ENCODE measurements at regions not wholly inside any gene's neighbourhood (a gene's known extent, or its start where the extent isn't known, plus 50 kb on each side); places are given as distances from the start of the nearest gene placed in this dataset.
"Not testable (repeated sequence)": the region's sequence is repeated elsewhere in the genome, so short reads cannot be mapped to it uniquely, and the experiment has no call there.

DNA sequence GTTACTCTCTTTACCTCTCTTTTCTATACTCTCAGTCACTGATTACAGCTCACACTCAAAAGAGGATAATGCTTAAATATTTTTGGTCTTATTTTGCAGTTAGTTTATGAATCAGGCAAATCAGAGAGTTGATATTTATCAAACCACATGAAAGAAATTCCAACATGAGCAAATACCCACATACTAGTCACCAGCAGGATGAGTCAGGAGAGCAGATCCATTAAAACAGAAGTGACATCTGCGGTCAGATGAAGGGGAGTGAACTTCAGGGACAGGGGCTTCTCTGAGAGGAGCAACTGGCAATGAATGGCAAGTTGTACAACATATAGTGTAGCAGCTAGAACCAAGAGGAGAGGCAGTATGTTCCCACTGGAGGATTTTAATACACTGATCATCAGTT is 258.7 kb downstream of the SYT10 start:
- no peak for DNase-seq (ENCODE audit: low spot score)
- intact Hi-C loops (cut with micrococcal nuclease): no loop called here
- Mint-ChIP-seq H3K36me3 (ENCODE audit: low read depth) (no peaks in the 10 kb centered on the region), H3K4me3 (no peak overlapping the region), H3K4me1 (ENCODE audit: low read depth) (no peaks in the 10 kb centered on the region), H3K27ac (no peak overlapping the region), H3K9me3 (peaks cover 8% of the 10 kb centered on the region), H3K27me3 (ENCODE audit: insufficient read depth) (no peaks in the 10 kb centered on the region)

- H3K4me3 Mint-ChIP-seq; H3K27me3 Mint-ChIP-seq (ENCODE audit: insufficient read depth); H3K4me1 Mint-ChIP-seq (ENCODE audit: low read depth); H3K27ac Mint-ChIP-seq; DNase-seq (ENCODE audit: low spot score); H3K36me3 Mint-ChIP-seq (ENCODE audit: low read depth); intact Hi-C loops (cut with micrococcal nuclease): not testable (repeated sequence)
- peaks cover 29% of the 10 kb centered on the region for H3K9me3 Mint-ChIP-seq
These were observed 269.7 kb upstream of the PKP2 start for GRCh38 chr12:33166260-33166659.

GRCh38 chr12:33156042-33156441 is 259.5 kb upstream of the PKP2 start:
- no peaks in the 10 kb centered on the region for H3K4me1 Mint-ChIP-seq (ENCODE audit: low read depth)
- no peak overlapping the region for H3K27ac Mint-ChIP-seq
- H3K36me3 Mint-ChIP-seq (ENCODE audit: low read depth): no peaks in the 10 kb centered on the region
- H3K9me3 Mint-ChIP-seq: no peaks in the 10 kb centered on the region
- H3K27me3 Mint-ChIP-seq (ENCODE audit: insufficient read depth): no peaks in the 10 kb centered on the region
- intact Hi-C loops (cut with micrococcal nuclease): no loop called here
- DNase-seq (ENCODE audit: low spot score): no peak
- H3K4me3 Mint-ChIP-seq: no peak overlapping the region

GRCh38 chr12:33147292-33147691 is 250.7 kb upstream of the PKP2 start:
- H3K27ac Mint-ChIP-seq; H3K9me3 Mint-ChIP-seq; H3K27me3 Mint-ChIP-seq (ENCODE audit: insufficient read depth); H3K4me1 Mint-ChIP-seq (ENCODE audit: low read depth); H3K4me3 Mint-ChIP-seq; H3K36me3 Mint-ChIP-seq (ENCODE audit: low read depth); intact Hi-C loops (cut with micrococcal nuclease); DNase-seq (ENCODE audit: low spot score): not testable (repeated sequence)

DNA sequence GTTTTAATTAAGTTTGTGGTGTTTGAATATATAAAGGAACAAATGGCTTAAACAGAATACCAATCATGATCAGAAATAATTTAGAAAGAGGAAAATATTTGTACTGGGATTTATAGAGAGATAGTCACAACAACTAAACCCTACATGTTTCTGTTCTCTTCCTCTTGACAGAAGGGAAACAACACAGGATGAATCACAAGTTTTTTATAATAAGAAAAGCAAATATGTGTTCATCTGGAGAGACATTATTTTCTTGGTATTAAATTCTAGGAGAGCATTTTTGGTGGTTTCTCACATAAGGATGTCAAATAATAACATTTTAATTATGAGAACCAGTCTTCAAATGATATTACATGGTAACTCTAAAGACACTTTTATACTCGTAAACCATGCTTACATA is 232.9 kb upstream of the PKP2 start:
- no peak overlapping the region for H3K27ac Mint-ChIP-seq
- H3K36me3 Mint-ChIP-seq (ENCODE audit: low read depth): no peaks in the 10 kb centered on the region
- H3K9me3 Mint-ChIP-seq: no peaks in the 10 kb centered on the region
- no peaks in the 10 kb centered on the region for H3K4me1 Mint-ChIP-seq (ENCODE audit: low read depth)
- intact Hi-C loops (cut with micrococcal nuclease): no loop called here
- H3K4me3 Mint-ChIP-seq: no peak overlapping the region
- H3K27me3 Mint-ChIP-seq (ENCODE audit: insufficient read depth): no peaks in the 10 kb centered on the region
- DNase-seq (ENCODE audit: low spot score): no peak

- DNase-seq (ENCODE audit: low spot score): no peak
- no peak overlapping the region for H3K4me3 Mint-ChIP-seq
- H3K4me1 Mint-ChIP-seq (ENCODE audit: low read depth): no peaks in the 10 kb centered on the region
- no peaks in the 10 kb centered on the region for H3K36me3 Mint-ChIP-seq (ENCODE audit: low read depth)
- no peaks in the 10 kb centered on the region for H3K9me3 Mint-ChIP-seq
- H3K27me3 Mint-ChIP-seq (ENCODE audit: insufficient read depth): no peaks in the 10 kb centered on the region
- intact Hi-C loops (cut with micrococcal nuclease): no loop called here
- no peak overlapping the region for H3K27ac Mint-ChIP-seq
These were observed 229.2 kb upstream of the PKP2 start for GRCh38 chr12:33125755-33126154.

GRCh38 chr12:33116284-33116683 is 219.7 kb upstream of the PKP2 start:
- no peak for DNase-seq (ENCODE audit: low spot score)
- intact Hi-C loops (cut with micrococcal nuclease): no loop called here
- H3K4me1 Mint-ChIP-seq (ENCODE audit: low read depth): no peaks in the 10 kb centered on the region
- no peak overlapping the region for H3K4me3 Mint-ChIP-seq
- H3K27ac Mint-ChIP-seq: no peak overlapping the region
- no peaks in the 10 kb centered on the region for H3K9me3 Mint-ChIP-seq
- no peaks in the 10 kb centered on the region for H3K27me3 Mint-ChIP-seq (ENCODE audit: insufficient read depth)
- no peaks in the 10 kb centered on the region for H3K36me3 Mint-ChIP-seq (ENCODE audit: low read depth)

DNA sequence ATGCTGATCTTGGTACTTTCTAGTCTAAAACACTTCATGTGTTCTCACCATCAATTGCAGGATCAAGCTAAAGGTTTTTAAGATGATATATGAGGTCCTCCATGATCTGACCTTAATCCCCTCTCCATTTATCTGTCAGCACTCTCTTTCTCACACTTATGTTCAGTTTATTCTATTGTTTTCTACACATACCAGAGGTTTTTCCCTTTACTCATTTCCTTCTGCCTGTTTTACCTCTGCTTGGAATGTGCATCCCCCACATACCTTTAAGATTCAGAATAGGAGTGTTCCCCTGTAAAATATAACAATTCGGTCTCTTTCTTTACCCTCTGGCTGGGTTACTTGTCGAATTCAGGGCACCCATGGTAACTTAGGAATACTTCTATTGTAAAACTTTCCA is 219.1 kb upstream of the PKP2 start:
- no peak for DNase-seq (ENCODE audit: low spot score)
- H3K27ac Mint-ChIP-seq: no peak overlapping the region
- H3K9me3 Mint-ChIP-seq: no peaks in the 10 kb centered on the region
- H3K36me3 Mint-ChIP-seq (ENCODE audit: low read depth): no peaks in the 10 kb centered on the region
- no peaks in the 10 kb centered on the region for H3K4me1 Mint-ChIP-seq (ENCODE audit: low read depth)
- intact Hi-C loops (cut with micrococcal nuclease): no loop called here
- H3K4me3 Mint-ChIP-seq: no peak overlapping the region
- no peaks in the 10 kb centered on the region for H3K27me3 Mint-ChIP-seq (ENCODE audit: insufficient read depth)

- no peak for DNase-seq (ENCODE audit: low spot score)
- Mint-ChIP-seq H3K4me3 (no peak overlapping the region), H3K9me3 (no peaks in the 10 kb centered on the region), H3K27ac (no peak overlapping the region), H3K27me3 (ENCODE audit: insufficient read depth) (no peaks in the 10 kb centered on the region), H3K36me3 (ENCODE audit: low read depth) (no peaks in the 10 kb centered on the region), H3K4me1 (ENCODE audit: low read depth) (no peaks in the 10 kb centered on the region)
- intact Hi-C loops (cut with micrococcal nuclease): no loop called here
These were observed 215.3 kb upstream of the PKP2 start for GRCh38 chr12:33111850-33112249.

GRCh38 chr12:33107827-33108226 is 211.2 kb upstream of the PKP2 start:
- DNase-seq (ENCODE audit: low spot score); intact Hi-C loops (cut with micrococcal nuclease); H3K4me1 Mint-ChIP-seq (ENCODE audit: low read depth); H3K4me3 Mint-ChIP-seq; H3K27ac Mint-ChIP-seq; H3K9me3 Mint-ChIP-seq; H3K36me3 Mint-ChIP-seq (ENCODE audit: low read depth); H3K27me3 Mint-ChIP-seq (ENCODE audit: insufficient read depth): not testable (repeated sequence)

GRCh38 chr12:33093534-33093933 is 197.0 kb upstream of the PKP2 start:
- H3K4me1 Mint-ChIP-seq (ENCODE audit: low read depth): no peaks in the 10 kb centered on the region
- H3K9me3 Mint-ChIP-seq: peaks cover 3% of the 10 kb centered on the region
- DNase-seq (ENCODE audit: low spot score): no peak
- intact Hi-C loops (cut with micrococcal nuclease): no loop called here
- no peak overlapping the region for H3K4me3 Mint-ChIP-seq
- H3K27me3 Mint-ChIP-seq (ENCODE audit: insufficient read depth): no peaks in the 10 kb centered on the region
- no peak overlapping the region for H3K27ac Mint-ChIP-seq
- no peaks in the 10 kb centered on the region for H3K36me3 Mint-ChIP-seq (ENCODE audit: low read depth)

DNA sequence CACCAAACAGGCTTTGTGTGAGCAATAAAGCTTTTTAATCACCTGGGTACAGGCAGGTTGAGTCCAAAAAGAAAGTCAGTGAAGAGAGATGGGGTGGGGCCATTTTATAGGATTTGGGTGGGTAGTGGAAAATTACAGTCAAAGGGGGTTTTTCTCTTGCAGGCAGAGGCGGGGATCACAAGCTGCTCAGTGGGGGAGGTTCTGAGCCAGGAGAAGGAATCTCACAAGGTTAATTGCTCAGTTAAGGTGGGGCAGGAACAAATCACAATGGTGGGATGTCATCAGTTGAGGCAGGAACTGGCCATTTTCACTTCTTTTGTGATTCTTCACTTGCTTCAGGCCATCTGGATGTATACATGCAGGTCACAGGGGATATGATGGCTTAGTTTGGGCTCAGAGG is 191.3 kb upstream of the PKP2 start:
- H3K4me1 Mint-ChIP-seq (ENCODE audit: low read depth); DNase-seq (ENCODE audit: low spot score); H3K27ac Mint-ChIP-seq; H3K9me3 Mint-ChIP-seq; H3K36me3 Mint-ChIP-seq (ENCODE audit: low read depth); H3K27me3 Mint-ChIP-seq (ENCODE audit: insufficient read depth); intact Hi-C loops (cut with micrococcal nuclease); H3K4me3 Mint-ChIP-seq: not testable (repeated sequence)

- DNase-seq (ENCODE audit: low spot score); H3K36me3 Mint-ChIP-seq (ENCODE audit: low read depth); H3K4me1 Mint-ChIP-seq (ENCODE audit: low read depth); intact Hi-C loops (cut with micrococcal nuclease); H3K27me3 Mint-ChIP-seq (ENCODE audit: insufficient read depth); H3K4me3 Mint-ChIP-seq; H3K9me3 Mint-ChIP-seq; H3K27ac Mint-ChIP-seq: not testable (repeated sequence)
These were observed 179.8 kb upstream of the PKP2 start for GRCh38 chr12:33076401-33076800.

DNA sequence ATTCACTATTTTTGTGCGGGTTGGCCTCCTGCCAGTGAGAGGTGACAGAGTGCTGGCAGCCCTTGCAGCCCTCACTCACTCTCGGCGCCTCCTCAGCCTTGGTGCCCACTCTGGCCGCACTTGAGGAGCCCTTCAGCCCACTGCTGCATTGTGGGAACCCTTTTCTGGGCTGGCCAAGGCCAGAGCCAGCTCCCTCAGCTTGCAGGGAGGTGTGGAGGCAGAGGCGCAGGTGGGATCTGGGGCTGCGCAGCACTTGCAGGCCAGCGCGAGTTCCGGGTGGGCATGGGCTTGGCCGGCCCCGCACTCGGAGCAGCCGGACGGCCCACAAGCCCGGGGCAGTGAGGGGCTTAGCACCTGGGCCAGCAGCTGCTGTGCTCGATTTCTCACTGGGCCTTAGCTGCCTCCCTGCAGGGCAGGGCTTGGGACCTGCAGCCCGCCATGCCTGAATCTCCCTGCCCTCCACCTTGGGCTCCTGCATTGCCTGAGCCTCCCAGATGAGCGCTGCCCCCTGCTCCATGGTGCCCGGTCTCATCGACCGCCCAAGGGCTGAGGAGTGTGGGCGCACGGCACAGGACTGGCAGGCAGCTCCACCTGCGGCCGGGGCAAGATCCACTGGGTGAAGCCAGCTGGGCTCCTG is 178.7 kb upstream of the PKP2 start:
- intact Hi-C loops (cut with micrococcal nuclease); H3K27ac Mint-ChIP-seq; DNase-seq (ENCODE audit: low spot score); H3K4me3 Mint-ChIP-seq; H3K4me1 Mint-ChIP-seq (ENCODE audit: low read depth); H3K36me3 Mint-ChIP-seq (ENCODE audit: low read depth); H3K27me3 Mint-ChIP-seq (ENCODE audit: insufficient read depth); H3K9me3 Mint-ChIP-seq: not testable (repeated sequence)

All from activated T-helper 1 cell treated with anti-CD3 and anti-CD28 coated beads, Interleukin-12 subunit alpha, Interleukin-12 subunit beta, Interleukin-2, Interleukin-4 antibody, amounts not matched to agents 30 ng/mL and 10 ng/mL and 1 ng/mL, durations not matched to agents 14 hours and 24 hours and 36 hours (primary cell).